Thoracic aorta (tissue), 2 donors: ENCODE measurements at regions not wholly inside any gene's neighbourhood (a gene's known extent, or its start where the extent isn't known, plus 50 kb on each side); places are given as distances from the start of the nearest gene placed in this dataset.

ENCODE experiments used
- ATAC-seq: fragments of 150-250 bp; one replicate; pipeline ENCODE4 v1.8.0; 2017; ENCODE audit warnings: low read depth; ENCODE audit not compliant: insufficient number of reproducible peaks, low FRiP score
- DNase-seq: peaks from one replicate; pipeline ENCODE4 v3.0.0-alpha.2; 2020; ENCODE audit warnings: low spot score
- H3K27ac ChIP-seq, 2 donors: fragments of 200-600 bp; sonication (generic); 1 replicate in 1 of 2; 2 replicates in 1 of 2; pipeline ENCODE4 v1.5.1; 2016; ENCODE audit warnings: mild to moderate bottlenecking in 2 of 2, moderate library complexity in 2 of 2
- H3K27me3 ChIP-seq: fragments of 200-600 bp; sonication (generic); replicated peaks from 2 replicates; pipeline ENCODE4 v1.6.0; 2016; ENCODE audit warnings: mild to moderate bottlenecking; ENCODE audit not compliant: insufficient read depth
- H3K36me3 ChIP-seq: fragments of 200-600 bp; sonication (generic); one replicate; pipeline ENCODE4 v1.5.1; 2016
- H3K4me1 ChIP-seq, 2 donors: fragments of 200-600 bp; sonication (generic); 1 replicate in 1 of 2; 2 replicates in 1 of 2; pipeline versions ENCODE4 v1.5.1 to v1.6.0; 2016; ENCODE audit warnings: low read depth in 2 of 2, mild to moderate bottlenecking in 1 of 2; ENCODE audit not compliant: control insufficient read depth in 1 of 2
- H3K4me3 ChIP-seq: fragments of 200-600 bp; sonication (generic); 2 replicates; pipeline ENCODE4 v1.5.1; 2016; ENCODE audit warnings: mild to moderate bottlenecking
- H3K9me3 ChIP-seq: fragments of 200-600 bp; sonication (generic); 2 replicates; pipeline ENCODE4 v1.5.1; 2016
- TF ChIP-seq, protein P1 (sequence below): fragments of 200-600 bp; sonication (generic); IDR thresholded peaks from one replicate; pipeline ENCODE4 v1.5.1; 2019; ENCODE audit warnings: antibody characterized with exemption

DNA sequence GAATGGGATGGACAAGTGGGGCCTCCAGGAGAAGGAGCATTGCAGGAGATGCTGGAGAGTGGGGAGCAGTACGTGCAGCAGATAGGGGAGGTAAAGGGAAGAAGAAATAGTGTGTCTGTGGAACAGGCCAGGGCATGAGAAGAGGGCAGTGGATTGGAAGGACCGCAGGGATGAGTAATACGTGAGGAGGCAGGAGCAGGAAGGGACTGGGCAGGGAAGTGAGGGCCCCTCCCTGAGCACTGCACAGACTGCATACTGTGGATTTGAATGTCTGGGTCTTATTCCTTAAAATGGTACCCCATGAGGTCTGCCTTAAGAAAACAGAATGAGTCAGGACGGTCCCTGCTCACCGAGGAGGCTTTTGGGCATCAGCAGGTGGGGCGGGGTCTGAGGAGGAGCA is 210.0 kb upstream of the NDN start:
- Histone ChIP-seq H3K4me1 (no peaks in the 10 kb centered on the region), H3K27ac (no peak overlapping the region), H3K36me3 (no peaks in the 10 kb centered on the region), H3K27me3 (no peaks in the 10 kb centered on the region), H3K4me3 (no peak overlapping the region), H3K9me3 (no peaks in the 10 kb centered on the region)
- DNase-seq (no peak), ATAC-seq (no peak)
- TF ChIP-seq, protein P1, sequence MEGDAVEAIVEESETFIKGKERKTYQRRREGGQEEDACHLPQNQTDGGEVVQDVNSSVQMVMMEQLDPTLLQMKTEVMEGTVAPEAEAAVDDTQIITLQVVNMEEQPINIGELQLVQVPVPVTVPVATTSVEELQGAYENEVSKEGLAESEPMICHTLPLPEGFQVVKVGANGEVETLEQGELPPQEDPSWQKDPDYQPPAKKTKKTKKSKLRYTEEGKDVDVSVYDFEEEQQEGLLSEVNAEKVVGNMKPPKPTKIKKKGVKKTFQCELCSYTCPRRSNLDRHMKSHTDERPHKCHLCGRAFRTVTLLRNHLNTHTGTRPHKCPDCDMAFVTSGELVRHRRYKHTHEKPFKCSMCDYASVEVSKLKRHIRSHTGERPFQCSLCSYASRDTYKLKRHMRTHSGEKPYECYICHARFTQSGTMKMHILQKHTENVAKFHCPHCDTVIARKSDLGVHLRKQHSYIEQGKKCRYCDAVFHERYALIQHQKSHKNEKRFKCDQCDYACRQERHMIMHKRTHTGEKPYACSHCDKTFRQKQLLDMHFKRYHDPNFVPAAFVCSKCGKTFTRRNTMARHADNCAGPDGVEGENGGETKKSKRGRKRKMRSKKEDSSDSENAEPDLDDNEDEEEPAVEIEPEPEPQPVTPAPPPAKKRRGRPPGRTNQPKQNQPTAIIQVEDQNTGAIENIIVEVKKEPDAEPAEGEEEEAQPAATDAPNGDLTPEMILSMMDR, result no peak

DNA sequence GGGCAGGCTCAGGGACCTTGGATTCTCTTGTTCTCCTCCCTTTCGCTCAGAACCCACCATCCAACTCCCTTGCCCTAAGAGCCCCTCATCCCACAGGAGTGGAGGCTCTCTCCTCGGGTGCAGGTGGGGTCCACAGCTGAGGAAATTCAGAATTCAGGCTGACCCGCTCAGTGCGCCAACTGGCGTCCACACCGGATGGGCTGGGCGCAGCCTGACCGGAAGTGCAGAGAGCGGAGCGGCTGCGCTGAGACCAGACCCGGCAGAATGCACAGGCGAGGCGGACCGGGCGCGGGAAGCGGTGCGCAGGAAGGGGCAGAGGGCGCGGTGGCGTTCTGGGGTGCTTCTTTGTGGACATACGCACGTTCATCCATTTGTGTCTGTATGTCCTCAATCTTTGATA is 210.4 kb upstream of the NDN start:
- no peaks in the 10 kb centered on the region for H3K9me3 ChIP-seq
- no peak for ATAC-seq
- H3K27me3 ChIP-seq, result no peaks in the 10 kb centered on the region
- TF ChIP-seq, protein P1, result no peak
- H3K27ac ChIP-seq, result no peak overlapping the region
- H3K4me1 ChIP-seq, result no peaks in the 10 kb centered on the region
- no peaks in the 10 kb centered on the region for H3K36me3 ChIP-seq
- no peak for DNase-seq
- no peak overlapping the region for H3K4me3 ChIP-seq

DNA sequence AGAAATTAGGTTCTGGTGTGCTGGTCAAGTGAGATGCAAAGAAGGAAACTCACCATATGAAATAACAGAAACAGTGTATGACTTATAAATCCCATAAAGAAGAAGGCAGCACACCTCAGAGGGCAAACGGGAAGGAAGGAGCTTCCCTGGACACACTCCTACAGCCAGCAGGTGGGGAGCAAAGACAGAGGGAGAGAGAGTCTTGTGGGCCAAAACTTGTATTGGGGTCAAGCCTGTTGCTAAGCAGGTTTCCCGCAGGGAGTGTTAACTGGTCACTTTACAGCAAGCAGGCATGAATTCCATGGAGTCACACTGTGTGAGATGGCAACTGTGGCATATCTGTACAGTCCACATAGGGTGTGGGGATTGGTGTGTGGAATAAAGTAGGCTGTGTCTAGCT is 222.9 kb upstream of the NDN start:
- TF ChIP-seq, protein P1, result no peak

DNA sequence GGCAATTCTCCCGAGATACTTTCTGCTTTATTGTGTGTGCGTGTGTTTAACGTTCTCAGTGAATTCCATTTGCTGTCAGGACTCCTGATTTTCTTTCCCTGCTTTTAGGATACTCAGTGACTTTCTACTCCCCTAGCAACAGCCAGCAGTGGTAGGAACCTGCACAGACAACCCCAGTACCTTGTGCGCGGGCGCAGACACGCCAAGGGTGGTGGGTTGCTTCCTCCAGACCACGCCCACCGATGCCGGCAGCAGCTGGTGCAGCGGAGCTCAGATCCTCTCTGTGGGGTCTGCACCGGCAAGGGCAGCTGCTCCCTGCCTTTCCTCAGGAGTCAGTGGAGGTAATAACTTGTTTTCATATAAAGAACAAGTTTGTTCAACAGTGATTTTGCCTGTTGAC is 225.1 kb upstream of the NDN start:
- TF ChIP-seq, protein P1, result no peak
- H3K4me1 ChIP-seq, result no peaks in the 10 kb centered on the region
- ATAC-seq (no peak), DNase-seq (no peak)
- H3K27ac ChIP-seq, result no peak overlapping the region
- no peak overlapping the region for H3K4me3 ChIP-seq
- no peaks in the 10 kb centered on the region for H3K27me3 ChIP-seq
- H3K9me3 ChIP-seq, result no peaks in the 10 kb centered on the region
- no peaks in the 10 kb centered on the region for H3K36me3 ChIP-seq

More for the DNA sequence above, 222.9 kb upstream of the NDN start:
- Histone ChIP-seq H3K36me3 (no peaks in the 10 kb centered on the region), H3K27me3 (no peaks in the 10 kb centered on the region), H3K4me1 (no peaks in the 10 kb centered on the region), H3K27ac (no peak overlapping the region), H3K9me3 (no peaks in the 10 kb centered on the region), H3K4me3 (no peak overlapping the region)
- DNase-seq (no peak), ATAC-seq (no peak)

DNA sequence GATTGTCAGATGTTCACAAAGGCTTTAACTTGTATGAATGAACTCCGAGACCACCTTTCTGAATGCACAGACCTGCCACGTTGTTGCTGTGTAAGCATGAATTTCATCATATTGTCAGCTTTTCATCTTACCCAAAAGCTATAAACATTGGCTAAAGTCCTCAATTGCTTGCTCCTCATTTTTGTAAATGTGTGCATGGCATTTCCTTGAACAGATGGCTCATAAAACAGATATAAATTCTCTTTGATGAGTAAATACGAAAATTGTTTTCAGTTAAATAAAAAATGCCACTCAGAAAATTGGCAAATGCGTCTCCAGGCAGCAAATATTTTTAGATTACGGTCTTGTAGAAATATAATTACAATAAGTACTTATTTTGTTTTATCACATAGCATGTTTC is 226.0 kb upstream of the NDN start:
- DNase-seq (no peak), ATAC-seq (no peak)
- H3K27me3 ChIP-seq, result no peaks in the 10 kb centered on the region
- TF ChIP-seq, protein P1, result no peak
- H3K36me3 ChIP-seq, result no peaks in the 10 kb centered on the region
- H3K4me3 ChIP-seq, result no peak overlapping the region
- no peaks in the 10 kb centered on the region for H3K9me3 ChIP-seq
- no peak overlapping the region for H3K27ac ChIP-seq
- H3K4me1 ChIP-seq, result no peaks in the 10 kb centered on the region
